Spleen (tissue), 11 donors: ENCODE measurements at regions not wholly inside any gene's neighbourhood (a gene's known extent, or its start where the extent isn't known, plus 50 kb on each side); places are given as distances from the start of the nearest gene placed in this dataset.

ENCODE experiments used
- DNase-seq: peaks from one replicate; pipeline ENCODE4 v3.0.0-alpha.2; 2020
- H3K27ac ChIP-seq, 8 donors: fragments of 200-600 bp; sonication (generic) in 7 of 8; 1 replicate in 4 of 8; 2 replicates in 4 of 8; pipeline versions ENCODE4 v1.5.0 to v1.8.0; 2016 to 2021; ENCODE audit warnings: inconsistent platforms in 4 of 8, mild to moderate bottlenecking in 4 of 8, moderate library complexity in 1 of 8
- H3K27me3 ChIP-seq, 7 donors: fragments of 200-600 bp; sonication (generic) in 6 of 7; replicated peaks in 1 of 7; 1 replicate in 4 of 7; 2 replicates in 3 of 7; pipeline versions ENCODE4 v1.5.0 to v1.8.0; 2016 to 2021; ENCODE audit warnings: inconsistent platforms in 3 of 7, mild to moderate bottlenecking in 1 of 7
- H3K36me3 ChIP-seq, 6 donors: fragments of 200-600 bp; sonication (generic) in 5 of 6; 1 replicate in 4 of 6; 2 replicates in 2 of 6; pipeline versions ENCODE4 v1.5.0 to v1.8.0; 2016 to 2021; ENCODE audit warnings: inconsistent platforms in 2 of 6
- H3K4me1 ChIP-seq, 6 donors: fragments of 200-600 bp; sonication (generic) in 5 of 6; 1 replicate in 3 of 6; 2 replicates in 3 of 6; pipeline versions ENCODE4 v1.5.0 to v1.8.0; 2016 to 2021; ENCODE audit warnings: inconsistent platforms in 3 of 6
- H3K4me3 ChIP-seq, 8 donors: fragments of 200-600 bp; sonication (generic) in 7 of 8; 1 replicate in 4 of 8; 2 replicates in 4 of 8; pipeline versions ENCODE4 v1.5.0 to v1.8.0; 2016 to 2021; ENCODE audit warnings: inconsistent platforms in 4 of 8, mild to moderate bottlenecking in 4 of 8, moderate library complexity in 2 of 8
- H3K9me3 ChIP-seq, 8 donors: fragments of 200-600 bp; sonication (generic) in 7 of 8; 1 replicate in 4 of 8; 2 replicates in 4 of 8; pipeline versions ENCODE4 v1.5.0 to v1.8.0; 2016 to 2021; ENCODE audit warnings: inconsistent platforms in 4 of 8
- CTCF ChIP-seq, 11 experiments: fragments of 200-600 bp in 7 of 11; fragments of 450-650 bp in 4 of 11; sonication (generic) in 4 of 11; IDR thresholded peaks in 8 of 11; conservative IDR thresholded peaks in 3 of 11; 1 replicate in 7 of 11; 2 replicates in 4 of 11; pipeline versions ENCODE4 v1.4.0 to v1.8.0; 2016 to 2021; ENCODE audit warnings: antibody characterized with exemption in 11 of 11, inconsistent platforms in 4 of 11, mild to moderate bottlenecking in 1 of 11
- POLR2A ChIP-seq, 3 donors: fragments of 450-650 bp; IDR thresholded peaks; one replicate each; pipeline ENCODE4 v1.5.1; 2017; ENCODE audit warnings: antibody characterized with exemption in 3 of 3, mild to moderate bottlenecking in 1 of 3
- POLR2AphosphoS5 ChIP-seq, 3 donors: sonication (generic); formaldehyde crosslinking; IDR thresholded peaks; one replicate each; pipeline ENCODE4 v1.5.1; 2017; ENCODE audit warnings: antibody characterized with exemption in 3 of 3
- WGBS, 5 donors: extraction: QIAGEN DNeasy Blood & Tissue Kit in 3 of 5; methylation state at CpG; one replicate each; pipeline versions ENCODE4 v1.1.5 to v1.1.7; 2013 to 2018; 5-methylcytosine and 5-hydroxymethylcytosine counted together
- intact Hi-C: fragments of 100-400 bp; cut with DNase I; formaldehyde crosslinking; loops from one replicate; pipeline ENCODE4 v1.15.0; 2023; ENCODE audit warnings: low total_unique reads
- donor health status: healthy with polysubstance abuse.
- donor health status: DM: no; HTN: no; CAD: no; lungs with moderate emphysema.
- donor health status: DM: no; HTN: no; CAD: no.
- donor health status: Bipolar disorder and iron deficiency.
- donor health status: healthy.
- donor health status: DM: no; HTN: no; CAD: no.
- donor health status: DM: yes; HTN: yes; CAD: no.

GRCh38 chr18:10055125-10055750 lies 141.4 kb downstream of the VAPA start:
- Histone ChIP-seq H3K9me3 (no peaks in the 10 kb centered on the region), H3K27ac (peak overlapping the region in 6 of 8 donors; percentile 2 to 74 (median 68)), H3K27me3 (no peaks in the 10 kb centered on the region), H3K36me3 (no peaks in the 10 kb centered on the region), H3K4me3 (no peak overlapping the region), H3K4me1 (peaks cover 10 to 51% (median 39%) of the 10 kb centered on the region in 6 donors)
- no peak for TF ChIP-seq POLR2AphosphoS5 (IDR thresholded peaks at IDR 0.05)
- WGBS, 5 donors: 71 to 87% (median 82%) methylated on average over 10 of the region's 10 CpGs
- intact Hi-C loops: no loop called here
- no peak for DNase-seq

- Histone ChIP-seq H3K9me3 (no peaks in the 10 kb centered on the region), H3K4me1 (peaks cover 10 to 56% (median 41%) of the 10 kb centered on the region in 6 donors), H3K4me3 (no peak overlapping the region), H3K27ac (peak overlapping the region in 5 of 8 donors; percentile 34 to 75 (median 72)), H3K27me3 (no peaks in the 10 kb centered on the region), H3K36me3 (no peaks in the 10 kb centered on the region)
- TF ChIP-seq POLR2AphosphoS5 (IDR thresholded peaks at IDR 0.05) (no peak), CTCF (IDR thresholded peaks at IDR 0.05 in 8 of 11, conservative IDR thresholded peaks at IDR 0.05 in 3 of 11) (no peak), POLR2A (IDR thresholded peaks at IDR 0.05) (no peak)
- no peak for DNase-seq
- intact Hi-C loops: no loop called here
- WGBS, 5 donors: 88 to 98% (median 94%) methylated on average over 12 of the region's 12 CpGs
Measured at GRCh38 chr18:10056506-10056905, 142.7 kb downstream of the VAPA start.

- DNase-seq: no peak
- intact Hi-C loops: no loop called here
- Histone ChIP-seq H3K4me1 (peaks cover 10 to 60% (median 41%) of the 10 kb centered on the region in 6 donors), H3K9me3 (no peaks in the 10 kb centered on the region), H3K27me3 (no peaks in the 10 kb centered on the region), H3K27ac (peak overlapping the region in 7 of 8 donors; percentile 34 to 75 (median 67)), H3K4me3 (no peak overlapping the region), H3K36me3 (no peaks in the 10 kb centered on the region)
- TF ChIP-seq CTCF (IDR thresholded peaks at IDR 0.05 in 8 of 11, conservative IDR thresholded peaks at IDR 0.05 in 3 of 11) (no peak), POLR2AphosphoS5 (IDR thresholded peaks at IDR 0.05) (no peak)
- WGBS, 5 donors: 34 to 63% (median 48%) methylated on average over 3 of the region's 3 CpGs
Measured at GRCh38 chr18:10057401-10057893, 143.6 kb downstream of the VAPA start.

- Histone ChIP-seq H3K36me3 (no peaks in the 10 kb centered on the region), H3K9me3 (no peaks in the 10 kb centered on the region), H3K4me3 (no peak overlapping the region), H3K27me3 (no peaks in the 10 kb centered on the region), H3K4me1 (peaks cover 10 to 60% (median 41%) of the 10 kb centered on the region in 6 donors), H3K27ac (peak overlapping the region in 7 of 8 donors; percentile 33 to 75 (median 67))
- intact Hi-C loops: no loop called here
- no peak for DNase-seq
- TF ChIP-seq CTCF (IDR thresholded peaks at IDR 0.05 in 8 of 11, conservative IDR thresholded peaks at IDR 0.05 in 3 of 11) (no peak), POLR2AphosphoS5 (IDR thresholded peaks at IDR 0.05) (no peak), POLR2A (IDR thresholded peaks at IDR 0.05) (no peak)
- WGBS, 5 donors: 44 to 52% (median 46%) methylated on average over 5 of the region's 5 CpGs
Measured at GRCh38 chr18:10057894-10058791, 144.3 kb downstream of the VAPA start.
